HUES6 (cell line): ENCODE measurements at regions not wholly inside any gene's neighbourhood (a gene's known extent, or its start where the extent isn't known, plus 50 kb on each side); places are given as distances from the start of the nearest gene placed in this dataset.

Experiments used
- H3K27ac ChIP-seq: 2 replicates; pipeline ENCODE4 v1.7.0; 2013; ENCODE audit warnings: low read depth, mild to moderate bottlenecking, low read length, inconsistent platforms
- H3K27me3 ChIP-seq: 2 replicates; pipeline ENCODE4 v1.6.1; 2013; ENCODE audit warnings: low read length; ENCODE audit not compliant: control insufficient read depth, insufficient read depth
- H3K36me3 ChIP-seq: 2 replicates; pipeline ENCODE4 v1.6.1; 2013; ENCODE audit warnings: low read length; ENCODE audit not compliant: control insufficient read depth, insufficient read depth
- H3K4me1 ChIP-seq: 2 replicates; pipeline ENCODE4 v1.6.1; 2013; ENCODE audit warnings: low read length; ENCODE audit not compliant: control insufficient read depth, insufficient read depth
- H3K4me3 ChIP-seq: 2 replicates; pipeline ENCODE4 v1.5.1; 2013; ENCODE audit warnings: low read depth, low read length
- H3K9ac ChIP-seq: one replicate; pipeline ENCODE4 v1.6.1; 2013; ENCODE audit warnings: mild to moderate bottlenecking, low read length
- H3K9me3 ChIP-seq: 2 replicates; pipeline ENCODE4 v1.6.1; 2013; ENCODE audit warnings: low read depth, low read length; ENCODE audit not compliant: control insufficient read depth, insufficient read depth

DNA sequence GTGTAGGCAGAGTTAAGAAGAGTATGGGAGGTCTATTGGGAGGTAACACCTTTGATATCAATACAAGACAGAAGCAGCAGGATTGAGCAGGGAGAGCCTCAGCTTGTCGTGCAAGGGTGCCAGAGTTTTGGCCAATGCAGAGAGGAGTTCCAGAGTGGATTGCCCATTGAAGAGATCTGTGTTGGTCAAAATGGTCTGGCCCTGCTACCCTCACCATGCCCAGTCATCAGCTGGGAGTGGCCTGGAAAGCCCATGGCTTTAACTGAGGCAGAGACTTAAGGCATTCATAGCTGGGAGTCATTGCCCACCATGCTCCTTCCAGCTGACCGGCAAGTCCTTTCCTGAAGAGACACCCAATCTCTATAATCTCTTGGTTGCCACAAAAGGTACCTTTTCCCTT lies 271.3 kb downstream of the ABHD5 start:
- no peaks in the 10 kb centered on the region for H3K9me3 ChIP-seq
- H3K36me3 ChIP-seq: no peaks in the 10 kb centered on the region
- H3K27me3 ChIP-seq: no peaks in the 10 kb centered on the region
- H3K4me1 ChIP-seq: peaks cover 13% of the 10 kb centered on the region
- H3K4me3 ChIP-seq: no peak overlapping the region
- no peak overlapping the region for H3K27ac ChIP-seq
- H3K9ac ChIP-seq: no peak overlapping the region

DNA sequence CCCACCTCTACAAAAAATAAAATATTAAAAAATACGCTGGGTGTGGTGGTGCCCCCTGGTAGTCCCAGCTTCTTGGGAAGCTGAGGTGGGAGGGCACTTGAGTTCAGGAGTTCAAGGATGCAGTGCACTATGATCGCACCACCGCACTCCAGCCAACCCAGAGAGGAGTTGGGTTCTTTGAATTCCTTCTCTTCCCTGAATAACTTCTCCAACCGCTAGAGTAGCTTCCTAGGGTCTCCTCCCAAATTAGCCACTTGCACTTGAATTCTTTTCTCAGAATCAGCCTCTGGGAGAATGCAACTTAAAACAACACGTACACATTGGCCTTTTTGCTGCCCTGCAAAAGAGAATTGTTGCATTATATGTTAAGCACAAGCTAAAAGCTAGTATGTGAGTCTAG lies 272.5 kb downstream of the ABHD5 start:
- H3K4me3 ChIP-seq: no peak overlapping the region
- H3K27ac ChIP-seq: no peak overlapping the region
- H3K36me3 ChIP-seq: no peaks in the 10 kb centered on the region
- H3K4me1 ChIP-seq: peaks cover 22% of the 10 kb centered on the region
- H3K9ac ChIP-seq: no peak overlapping the region
- no peaks in the 10 kb centered on the region for H3K9me3 ChIP-seq
- H3K27me3 ChIP-seq: no peaks in the 10 kb centered on the region

GRCh38 chr3:43964640-43965039 lies 273.9 kb downstream of the ABHD5 start:
- no peak overlapping the region for H3K27ac ChIP-seq
- no peaks in the 10 kb centered on the region for H3K9me3 ChIP-seq
- no peak overlapping the region for H3K4me3 ChIP-seq
- no peak overlapping the region for H3K9ac ChIP-seq
- H3K4me1 ChIP-seq: peaks cover 23% of the 10 kb centered on the region
- H3K27me3 ChIP-seq: no peaks in the 10 kb centered on the region
- no peaks in the 10 kb centered on the region for H3K36me3 ChIP-seq

GRCh38 chr3:43965656-43966055 lies 274.9 kb downstream of the ABHD5 start:
- Histone ChIP-seq H3K27me3 (no peaks in the 10 kb centered on the region), H3K4me1 (peaks cover 22% of the 10 kb centered on the region), H3K4me3 (no peak overlapping the region), H3K36me3 (no peaks in the 10 kb centered on the region), H3K9ac (no peak overlapping the region), H3K27ac (no peak overlapping the region), H3K9me3 (no peaks in the 10 kb centered on the region)

GRCh38 chr3:43966126-43966525 lies 275.4 kb downstream of the ABHD5 start:
- H3K27ac ChIP-seq: no peak overlapping the region
- no peaks in the 10 kb centered on the region for H3K9me3 ChIP-seq
- H3K4me3 ChIP-seq: no peak overlapping the region
- H3K36me3 ChIP-seq: no peaks in the 10 kb centered on the region
- H3K27me3 ChIP-seq: no peaks in the 10 kb centered on the region
- peaks cover 22% of the 10 kb centered on the region for H3K4me1 ChIP-seq
- no peak overlapping the region for H3K9ac ChIP-seq

DNA sequence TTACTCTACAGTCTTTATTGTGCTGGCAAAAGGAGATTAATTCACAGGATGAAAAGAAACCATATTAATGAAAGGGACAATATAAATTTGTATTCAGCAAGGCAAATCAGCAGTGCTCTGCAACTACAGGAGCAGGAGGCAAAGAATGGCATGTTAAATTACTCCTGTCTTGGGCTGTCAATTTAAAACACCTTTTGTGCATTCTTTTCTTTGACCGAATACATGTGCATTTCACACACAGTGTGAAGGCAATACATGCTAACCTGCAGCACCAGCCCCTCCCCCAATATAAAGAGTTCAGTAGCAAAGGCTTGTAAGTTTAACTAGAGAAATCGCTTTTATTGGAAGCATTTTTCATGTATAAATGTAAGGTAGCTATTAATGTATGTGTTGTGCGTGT lies 275.2 kb upstream of the TOPAZ1 start:
- H3K27ac ChIP-seq: no peak overlapping the region
- H3K9ac ChIP-seq: no peak overlapping the region
- peaks cover 22% of the 10 kb centered on the region for H3K4me1 ChIP-seq
- H3K27me3 ChIP-seq: no peaks in the 10 kb centered on the region
- no peaks in the 10 kb centered on the region for H3K9me3 ChIP-seq
- H3K36me3 ChIP-seq: no peaks in the 10 kb centered on the region
- no peak overlapping the region for H3K4me3 ChIP-seq

DNA sequence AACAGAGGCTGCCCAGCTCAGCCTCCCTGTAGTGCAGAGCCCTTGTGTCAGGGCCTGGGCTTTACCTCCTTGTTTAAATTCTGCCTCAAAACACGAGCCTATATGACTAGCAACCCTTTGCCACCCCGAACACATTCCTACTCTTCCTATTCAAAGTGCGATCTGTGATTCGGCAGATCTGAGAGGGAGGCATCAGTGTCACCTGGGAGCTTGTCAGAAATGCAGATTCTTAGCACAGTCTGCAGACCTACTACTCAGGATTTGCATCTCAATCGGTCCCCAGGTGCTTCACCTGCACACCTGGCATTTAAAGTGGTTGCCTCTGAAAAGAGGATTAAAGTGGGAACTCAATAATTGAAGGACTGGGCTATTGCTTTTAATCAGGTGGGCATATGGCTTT lies 273.2 kb upstream of the TOPAZ1 start:
- no peak overlapping the region for H3K9ac ChIP-seq
- no peak overlapping the region for H3K4me3 ChIP-seq
- no peaks in the 10 kb centered on the region for H3K27me3 ChIP-seq
- no peak overlapping the region for H3K27ac ChIP-seq
- H3K36me3 ChIP-seq: no peaks in the 10 kb centered on the region
- H3K4me1 ChIP-seq: peaks cover 22% of the 10 kb centered on the region
- no peaks in the 10 kb centered on the region for H3K9me3 ChIP-seq

GRCh38 chr3:43969944-43970343 lies 271.7 kb upstream of the TOPAZ1 start:
- H3K27me3 ChIP-seq: no peaks in the 10 kb centered on the region
- no peaks in the 10 kb centered on the region for H3K9me3 ChIP-seq
- H3K4me1 ChIP-seq: peaks cover 25% of the 10 kb centered on the region
- no peak overlapping the region for H3K4me3 ChIP-seq
- H3K36me3 ChIP-seq: no peaks in the 10 kb centered on the region
- H3K9ac ChIP-seq: no peak overlapping the region
- H3K27ac ChIP-seq: no peak overlapping the region

DNA sequence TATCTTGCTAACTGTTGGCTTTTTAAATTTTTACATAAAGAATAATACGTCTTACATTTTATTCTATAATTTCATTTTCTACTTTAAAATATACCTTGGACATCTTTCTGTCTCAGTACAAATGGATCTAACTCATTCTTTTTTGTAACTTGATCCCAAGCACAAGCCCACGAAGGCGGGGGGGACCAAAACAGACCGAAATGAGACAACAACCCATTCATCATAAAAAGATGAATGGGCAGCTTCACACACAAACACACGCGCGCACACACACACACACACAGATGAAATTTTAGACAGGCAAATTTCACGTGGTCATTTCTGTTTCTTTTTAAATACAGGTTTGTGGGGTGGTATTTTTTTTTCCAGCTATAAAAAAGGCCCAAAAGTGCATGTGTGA lies 271.3 kb upstream of the TOPAZ1 start:
- H3K4me3 ChIP-seq: no peak overlapping the region
- H3K9ac ChIP-seq: no peak overlapping the region
- no peaks in the 10 kb centered on the region for H3K27me3 ChIP-seq
- H3K36me3 ChIP-seq: no peaks in the 10 kb centered on the region
- H3K27ac ChIP-seq: no peak overlapping the region
- H3K4me1 ChIP-seq: peaks cover 27% of the 10 kb centered on the region
- H3K9me3 ChIP-seq: no peaks in the 10 kb centered on the region

GRCh38 chr3:43970920-43971319 lies 270.8 kb upstream of the TOPAZ1 start:
- Histone ChIP-seq H3K27me3 (no peaks in the 10 kb centered on the region), H3K36me3 (no peaks in the 10 kb centered on the region), H3K27ac (no peak overlapping the region), H3K4me3 (no peak overlapping the region), H3K4me1 (peaks cover 27% of the 10 kb centered on the region), H3K9me3 (no peaks in the 10 kb centered on the region; the same call in 1 of the 2 replicates), H3K9ac (no peak overlapping the region)

- H3K9me3 ChIP-seq: no peaks in the 10 kb centered on the region; the same call in 1 of the 2 replicates
- no peaks in the 10 kb centered on the region for H3K36me3 ChIP-seq
- H3K4me1 ChIP-seq: peaks cover 26% of the 10 kb centered on the region
- no peak overlapping the region for H3K4me3 ChIP-seq
- no peaks in the 10 kb centered on the region for H3K27me3 ChIP-seq
- no peak overlapping the region for H3K27ac ChIP-seq
- H3K9ac ChIP-seq: no peak overlapping the region
These were observed 270.2 kb upstream of the TOPAZ1 start for GRCh38 chr3:43971486-43971885.

- H3K9ac ChIP-seq: no peak overlapping the region
- no peaks in the 10 kb centered on the region for H3K36me3 ChIP-seq
- no peak overlapping the region for H3K4me3 ChIP-seq
- no peaks in the 10 kb centered on the region; the same call in 1 of the 2 replicates for H3K9me3 ChIP-seq
- peaks cover 26% of the 10 kb centered on the region for H3K4me1 ChIP-seq
- no peaks in the 10 kb centered on the region for H3K27me3 ChIP-seq
- H3K27ac ChIP-seq: no peak overlapping the region
These were observed 263.0 kb upstream of the TOPAZ1 start for GRCh38 chr3:43978708-43979107.
